Right lobe of liver (tissue), 6 donors: ENCODE measurements at regions not wholly inside any gene's neighbourhood (a gene's known extent, or its start where the extent isn't known, plus 50 kb on each side); places are given as distances from the start of the nearest gene placed in this dataset.

Experiments
- ATAC-seq, 4 donors: fragments of 200-7000 bp; cut with Tn5 transposase; one replicate each; pipeline ENCODE4 v1.9.1; 2020; ENCODE audit warnings: mild to moderate bottlenecking in 4 of 4, moderate library complexity in 4 of 4
- DNase-seq, 3 donors: peaks; one replicate each; pipeline ENCODE4 v3.0.0-alpha.2; 2020
- H3K27ac ChIP-seq, 3 donors: fragments of 200-600 bp; one replicate each; pipeline ENCODE4 v1.8.0; 2022
- H3K27me3 ChIP-seq, 2 donors: fragments of 200-600 bp; one replicate each; pipeline ENCODE4 v1.8.0; 2022
- H3K36me3 ChIP-seq, 4 donors: fragments of 200-600 bp; sonication (generic) in 1 of 4; one replicate each; pipeline versions ENCODE4 v1.5.1 to v1.8.0; 2017 to 2022; ENCODE audit warnings: control low read depth in 1 of 4
- H3K4me1 ChIP-seq, 4 donors: fragments of 200-600 bp; sonication (generic) in 1 of 4; one replicate each; pipeline versions ENCODE4 v1.5.1 to v1.8.0; 2017 to 2022; ENCODE audit warnings: control low read depth in 1 of 4
- H3K4me3 ChIP-seq, 3 donors: fragments of 200-600 bp; one replicate each; pipeline ENCODE4 v1.8.0; 2022
- H3K9me3 ChIP-seq, 4 donors: fragments of 200-600 bp; sonication (generic) in 1 of 4; one replicate each; pipeline versions ENCODE4 v1.5.1 to v1.8.0; 2017 to 2022; ENCODE audit warnings: control low read depth in 1 of 4
- POLR2A ChIP-seq: fragments of 450-650 bp; IDR thresholded peaks from one replicate; pipeline ENCODE4 v1.6.1; 2017; ENCODE audit warnings: antibody characterized with exemption, mild to moderate bottlenecking
- WGBS: methylation state at CpG from one replicate; pipeline ENCODE4 v1.1.6; 2018; ENCODE audit warnings: low coverage, low lambda C conversion rate; ENCODE audit not compliant: insufficient coverage; ENCODE audit errors: missing lambda C conversion rate; 5-methylcytosine and 5-hydroxymethylcytosine counted together
- intact Hi-C, 2 donors: fragments of 100-400 bp; cut with DNase I; formaldehyde crosslinking; loops; one replicate each; pipeline versions ENCODE4 v1.11.2 to v1.14.1; 2022
- TF ChIP-seq, protein P1 (sequence below), 4 donors: fragments of 200-600 bp in 3 of 4; fragments of 450-650 bp in 1 of 4; IDR thresholded peaks; one replicate each; pipeline versions ENCODE4 v1.5.1 to v1.8.0; 2016 to 2022; ENCODE audit warnings: antibody characterized with exemption in 4 of 4, mild to moderate bottlenecking in 2 of 4
- donor health status: DM: no; HTN: yes; CAD: no.
- donor health status: DM: no; HTN: no; CAD: no.
- donor health status: DM: no; HTN: no; CAD: no.
- donor health status: DM: no; HTN: yes; CAD: no.
- donor health status: DM: no; HTN: yes; CAD: no.

DNA sequence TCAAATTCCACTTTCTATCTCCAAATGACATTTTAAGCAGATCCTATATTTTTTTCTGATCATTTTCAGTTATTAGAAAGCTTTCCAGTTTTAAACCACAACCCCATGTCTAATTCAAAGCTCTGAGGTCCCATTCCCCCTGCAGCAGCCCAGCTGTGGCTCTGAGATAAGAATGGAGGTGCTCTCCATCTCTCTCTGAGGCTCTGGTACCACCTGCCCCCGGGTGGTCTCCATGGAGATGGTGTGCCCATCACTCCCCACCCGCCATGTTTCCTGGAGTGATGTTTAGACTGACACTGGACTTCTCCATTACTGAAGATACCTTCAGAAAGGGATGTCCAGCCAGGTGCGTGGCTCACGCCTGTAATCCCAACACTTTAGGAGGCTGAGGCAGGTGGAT, 68.1 kb upstream of the SEC14L1 start:
- WGBS: 20% methylated on average over 1 of the region's 4 CpGs
- H3K27me3 ChIP-seq: no peaks in the 10 kb centered on the region
- intact Hi-C loops: no loop called here
- H3K4me3 ChIP-seq: no peak overlapping the region
- no peak overlapping the region for H3K27ac ChIP-seq
- H3K4me1 ChIP-seq: no peaks in the 10 kb centered on the region
- no peaks in the 10 kb centered on the region for H3K9me3 ChIP-seq
- TF ChIP-seq, protein P1, sequence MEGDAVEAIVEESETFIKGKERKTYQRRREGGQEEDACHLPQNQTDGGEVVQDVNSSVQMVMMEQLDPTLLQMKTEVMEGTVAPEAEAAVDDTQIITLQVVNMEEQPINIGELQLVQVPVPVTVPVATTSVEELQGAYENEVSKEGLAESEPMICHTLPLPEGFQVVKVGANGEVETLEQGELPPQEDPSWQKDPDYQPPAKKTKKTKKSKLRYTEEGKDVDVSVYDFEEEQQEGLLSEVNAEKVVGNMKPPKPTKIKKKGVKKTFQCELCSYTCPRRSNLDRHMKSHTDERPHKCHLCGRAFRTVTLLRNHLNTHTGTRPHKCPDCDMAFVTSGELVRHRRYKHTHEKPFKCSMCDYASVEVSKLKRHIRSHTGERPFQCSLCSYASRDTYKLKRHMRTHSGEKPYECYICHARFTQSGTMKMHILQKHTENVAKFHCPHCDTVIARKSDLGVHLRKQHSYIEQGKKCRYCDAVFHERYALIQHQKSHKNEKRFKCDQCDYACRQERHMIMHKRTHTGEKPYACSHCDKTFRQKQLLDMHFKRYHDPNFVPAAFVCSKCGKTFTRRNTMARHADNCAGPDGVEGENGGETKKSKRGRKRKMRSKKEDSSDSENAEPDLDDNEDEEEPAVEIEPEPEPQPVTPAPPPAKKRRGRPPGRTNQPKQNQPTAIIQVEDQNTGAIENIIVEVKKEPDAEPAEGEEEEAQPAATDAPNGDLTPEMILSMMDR (IDR thresholded peaks at IDR 0.05): no peak
- TF ChIP-seq POLR2A: no peak
- H3K36me3 ChIP-seq: no peaks in the 10 kb centered on the region
- ATAC-seq: no peak
- DNase-seq: no peak

DNA sequence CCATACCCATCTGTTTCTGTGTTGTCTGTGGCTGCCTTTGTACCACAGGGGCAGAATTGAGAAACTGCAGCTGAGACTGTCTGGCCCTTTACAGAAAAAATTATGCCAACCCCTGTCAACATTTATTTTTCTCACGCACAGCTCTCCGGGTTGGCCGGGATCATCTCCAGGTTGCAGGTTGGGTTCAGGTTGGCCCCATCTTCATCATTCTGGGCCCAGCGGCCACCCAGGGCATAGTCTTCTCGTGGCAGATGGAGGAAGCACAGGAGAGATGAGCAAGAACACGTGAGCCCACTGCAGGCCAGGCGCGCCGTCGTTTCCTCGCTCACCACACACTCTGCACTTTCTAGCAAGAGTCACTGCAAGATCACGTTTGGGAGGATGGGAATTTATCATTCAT, 66.1 kb upstream of the SEC14L1 start:
- Histone ChIP-seq H3K9me3 (no peaks in the 10 kb centered on the region), H3K27me3 (no peaks in the 10 kb centered on the region), H3K27ac (no peak overlapping the region), H3K4me3 (no peak overlapping the region), H3K36me3 (no peaks in the 10 kb centered on the region), H3K4me1 (no peaks in the 10 kb centered on the region)
- no peak for TF ChIP-seq POLR2A
- TF ChIP-seq, protein P1 (IDR thresholded peaks at IDR 0.05): no peak
- 69% methylated on average over 11 of the region's 12 CpGs for WGBS
- DNase-seq: no peak
- ATAC-seq: no peak
- intact Hi-C loops: loop anchor here in 1 of 2 donors (5.0 kb wide), 1 partner anchor 183 kb away; no protein-coding TSS in a partner anchor

DNA sequence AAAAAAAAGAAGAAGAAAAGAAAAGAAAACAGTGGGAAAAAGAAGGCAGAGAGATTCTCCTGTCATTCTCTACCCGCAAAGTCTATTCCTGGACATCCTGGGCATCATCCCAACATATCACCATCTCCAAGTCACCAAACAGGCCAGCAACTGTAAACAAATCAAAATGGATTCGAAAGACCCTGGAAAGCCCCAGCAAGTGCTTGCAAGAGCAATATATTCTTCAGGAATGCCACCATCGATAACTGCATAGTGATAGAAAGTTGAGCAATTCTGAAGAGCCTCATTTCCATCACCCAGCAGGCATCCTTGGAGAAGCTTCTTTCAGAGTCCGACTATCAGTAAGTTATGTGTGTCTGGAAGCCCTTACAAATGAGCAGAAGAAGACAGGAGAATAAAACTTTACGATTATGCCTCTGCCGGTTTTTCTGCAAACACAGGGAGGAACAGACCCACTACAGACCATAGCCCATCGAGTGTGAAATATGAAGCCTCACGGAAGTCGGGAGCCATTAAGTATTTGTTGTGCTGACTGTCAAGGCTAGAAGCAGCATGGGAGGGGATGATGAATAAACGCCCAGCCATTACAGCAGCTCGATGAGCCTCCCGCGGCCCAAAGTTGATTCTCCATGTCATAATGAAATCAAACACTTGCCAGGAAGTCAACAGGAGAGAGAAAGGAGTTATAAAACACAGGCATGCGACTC, 64.5 kb upstream of the SEC14L1 start:
- intact Hi-C loops: loop anchor here in 1 of 2 donors (5.0 kb wide), 1 partner anchor 181 kb away; no protein-coding TSS in a partner anchor
- no peak for ATAC-seq
- no peak for DNase-seq
- Histone ChIP-seq H3K4me1 (no peaks in the 10 kb centered on the region), H3K36me3 (no peaks in the 10 kb centered on the region), H3K4me3 (no peak overlapping the region), H3K27ac (no peak overlapping the region), H3K27me3 (no peaks in the 10 kb centered on the region), H3K9me3 (no peaks in the 10 kb centered on the region)
- TF ChIP-seq, protein P1 (IDR thresholded peaks at IDR 0.05): no peak
- no peak for TF ChIP-seq POLR2A
- WGBS: 33% methylated on average over 14 of the region's 14 CpGs

DNA sequence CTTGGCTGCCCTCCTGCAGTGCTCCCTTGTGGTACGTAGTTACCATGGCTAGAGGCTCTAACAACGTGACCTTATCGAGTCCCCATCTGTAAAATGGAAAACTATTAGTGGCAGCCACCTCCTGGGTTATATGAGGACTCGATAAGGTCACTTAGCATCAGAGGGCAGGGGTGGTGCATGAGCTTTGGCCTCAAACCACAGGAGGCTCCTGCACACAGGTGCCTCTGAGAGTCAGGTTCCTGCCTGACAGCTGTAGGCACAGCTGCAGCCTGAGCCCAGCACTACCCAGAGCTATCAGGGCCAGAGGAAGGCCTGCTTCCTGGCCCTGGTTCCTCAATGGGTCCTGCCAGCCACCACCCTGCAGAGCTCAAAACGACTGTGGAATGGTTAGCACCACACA, 57.2 kb upstream of the SEC14L1 start:
- intact Hi-C loops: loop anchor here (5.0 kb wide), 1 partner anchor 164 kb away; no protein-coding TSS in a partner anchor
- ATAC-seq (no peak), DNase-seq (no peak)
- Histone ChIP-seq H3K9me3 (no peaks in the 10 kb centered on the region), H3K4me3 (no peak overlapping the region), H3K4me1 (peaks cover 0 to 5% (median 0%) of the 10 kb centered on the region in 4 donors), H3K27me3 (no peaks in the 10 kb centered on the region), H3K27ac (no peak overlapping the region), H3K36me3 (no peaks in the 10 kb centered on the region)
- 46% methylated on average over 3 of the region's 5 CpGs for WGBS
- TF ChIP-seq, protein P1 (IDR thresholded peaks at IDR 0.05): no peak
- no peak for TF ChIP-seq POLR2A
